ENCODE measurements at regions not wholly inside any gene's neighbourhood (a gene's known extent, or its start where the extent isn't known, plus 50 kb on each side); places are given as distances from the start of the nearest gene placed in this dataset.

DNA sequence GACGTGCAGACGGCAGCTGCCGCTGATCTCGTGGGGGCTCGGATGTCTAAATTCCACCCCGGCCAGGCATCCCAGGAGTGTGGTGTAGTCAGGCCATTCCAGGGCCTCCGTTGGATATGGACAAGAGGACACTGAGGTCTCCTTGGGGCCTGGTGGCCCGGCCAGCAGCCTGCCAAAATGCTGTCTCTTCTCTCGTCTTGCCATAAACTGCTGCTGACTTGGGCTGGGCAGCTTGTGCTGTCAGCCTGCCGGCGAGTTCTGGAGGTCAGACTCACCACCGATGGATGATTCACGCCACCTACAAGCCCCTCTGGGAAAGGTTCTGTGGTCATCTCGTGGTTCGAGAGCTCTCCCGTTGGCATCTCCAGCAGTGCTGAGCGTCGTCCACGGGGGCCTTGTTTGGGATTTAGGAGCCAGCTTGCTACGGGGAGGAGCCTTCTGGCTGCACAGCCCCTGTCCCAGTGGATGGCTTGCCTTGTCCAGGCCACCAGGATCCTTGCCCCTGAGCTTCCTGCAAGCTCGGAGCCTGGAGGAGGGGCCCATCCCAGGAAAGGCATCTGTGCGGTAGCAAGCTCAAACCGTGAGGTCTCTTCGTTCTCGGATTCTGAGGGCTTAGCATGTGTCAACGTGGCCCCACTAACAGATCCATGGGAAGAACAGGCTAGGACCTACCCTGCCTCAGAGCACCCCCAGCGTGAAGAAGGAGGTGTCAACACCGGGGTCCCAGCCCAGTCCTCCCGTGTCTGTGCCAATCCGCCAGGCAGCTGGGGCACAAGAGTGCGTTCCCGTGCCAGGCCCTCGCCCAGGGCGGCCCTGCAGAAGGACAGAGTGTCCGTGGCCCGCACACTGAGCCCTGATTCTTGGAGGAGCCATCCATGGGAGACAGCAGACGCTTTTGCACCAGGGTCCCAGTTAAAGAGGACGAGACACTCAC is 1114.1 kb downstream of the BRD1 start:
- H3K4me1 ChIP-seq (ENCODE audit: control insufficient read depth, insufficient read depth, low read length) = peaks cover 4% of the 10 kb centered on the region
- no peaks in the 10 kb centered on the region for H3K9me3 ChIP-seq (ENCODE audit: control insufficient read depth, insufficient read depth, low read length)
- H3K4me3 ChIP-seq (ENCODE audit: low read length) = no peak overlapping the region
- TF ChIP-seq, protein P1, sequence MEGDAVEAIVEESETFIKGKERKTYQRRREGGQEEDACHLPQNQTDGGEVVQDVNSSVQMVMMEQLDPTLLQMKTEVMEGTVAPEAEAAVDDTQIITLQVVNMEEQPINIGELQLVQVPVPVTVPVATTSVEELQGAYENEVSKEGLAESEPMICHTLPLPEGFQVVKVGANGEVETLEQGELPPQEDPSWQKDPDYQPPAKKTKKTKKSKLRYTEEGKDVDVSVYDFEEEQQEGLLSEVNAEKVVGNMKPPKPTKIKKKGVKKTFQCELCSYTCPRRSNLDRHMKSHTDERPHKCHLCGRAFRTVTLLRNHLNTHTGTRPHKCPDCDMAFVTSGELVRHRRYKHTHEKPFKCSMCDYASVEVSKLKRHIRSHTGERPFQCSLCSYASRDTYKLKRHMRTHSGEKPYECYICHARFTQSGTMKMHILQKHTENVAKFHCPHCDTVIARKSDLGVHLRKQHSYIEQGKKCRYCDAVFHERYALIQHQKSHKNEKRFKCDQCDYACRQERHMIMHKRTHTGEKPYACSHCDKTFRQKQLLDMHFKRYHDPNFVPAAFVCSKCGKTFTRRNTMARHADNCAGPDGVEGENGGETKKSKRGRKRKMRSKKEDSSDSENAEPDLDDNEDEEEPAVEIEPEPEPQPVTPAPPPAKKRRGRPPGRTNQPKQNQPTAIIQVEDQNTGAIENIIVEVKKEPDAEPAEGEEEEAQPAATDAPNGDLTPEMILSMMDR (IDR thresholded peaks at IDR 0.05) = no peak
- no peak for ATAC-seq
- intact Hi-C loops (cut with micrococcal nuclease) = no loop called here
- no peak overlapping the region for H3K27ac ChIP-seq (ENCODE audit: low read length)
- Mint-ChIP-seq H3K4me3 (no peak overlapping the region), H3K9me3 (no peaks in the 10 kb centered on the region), H3K27ac (no peak overlapping the region), H3K4me1 (peaks cover 0 to 4% of the 10 kb centered on the region in 2 donors), H3K36me3 (no peaks in the 10 kb centered on the region), H3K27me3 (ENCODE audit: low read depth in 2 of 2) (peaks cover 5 to 14% of the 10 kb centered on the region in 2 donors)
- no peaks in the 10 kb centered on the region for H3K27me3 ChIP-seq (ENCODE audit: control insufficient read depth, insufficient read depth, low read length)
- DNase-seq = no peak
- 89% methylated on average over 38 of the region's 38 CpGs for WGBS (ENCODE audit: insufficient coverage)
- no peaks in the 10 kb centered on the region for H3K36me3 ChIP-seq (ENCODE audit: control insufficient read depth, insufficient read depth, low read length)

GRCh38 chr22:48712558-48713271 is 1115.0 kb downstream of the BRD1 start:
- Histone ChIP-seq H3K36me3 (ENCODE audit: control insufficient read depth, insufficient read depth, low read length) (no peaks in the 10 kb centered on the region), H3K9me3 (ENCODE audit: control insufficient read depth, insufficient read depth, low read length) (no peaks in the 10 kb centered on the region), H3K27me3 (ENCODE audit: control insufficient read depth, insufficient read depth, low read length) (no peaks in the 10 kb centered on the region), H3K4me3 (ENCODE audit: low read length) (no peak overlapping the region), H3K4me1 (ENCODE audit: control insufficient read depth, insufficient read depth, low read length) (no peaks in the 10 kb centered on the region), H3K27ac (ENCODE audit: low read length) (no peak overlapping the region)
- no peak for DNase-seq
- Mint-ChIP-seq H3K36me3 (no peaks in the 10 kb centered on the region), H3K27me3 (ENCODE audit: low read depth in 2 of 2) (peaks cover 4 to 13% of the 10 kb centered on the region in 2 donors), H3K4me1 (peaks cover 0 to 3% of the 10 kb centered on the region in 2 donors), H3K9me3 (no peaks in the 10 kb centered on the region), H3K4me3 (no peak overlapping the region), H3K27ac (no peak overlapping the region)
- no peak for ATAC-seq
- intact Hi-C loops (cut with micrococcal nuclease) = no loop called here
- 76% methylated on average over 16 of the region's 16 CpGs for WGBS (ENCODE audit: insufficient coverage)
- TF ChIP-seq, protein P1 (IDR thresholded peaks at IDR 0.05) = no peak

DNA sequence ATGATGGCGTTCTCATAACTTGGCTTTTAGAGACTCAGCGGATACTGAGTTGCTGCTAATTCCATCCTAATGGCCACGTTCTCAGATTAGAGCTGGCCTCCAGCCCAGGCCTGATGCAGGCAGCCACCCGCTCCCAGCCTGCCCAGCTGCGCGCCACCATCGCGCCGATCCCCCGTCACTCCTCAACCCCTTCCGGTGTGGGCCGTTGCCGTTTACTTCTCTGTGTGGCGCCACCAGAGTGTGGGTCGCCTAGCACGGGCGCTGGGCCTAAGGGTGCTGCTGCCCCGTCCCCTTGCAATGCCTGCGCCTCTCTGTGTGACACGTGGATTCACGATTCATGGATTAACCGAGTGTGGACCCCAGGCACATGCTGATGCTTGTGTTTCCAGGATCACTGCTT is 1116.0 kb downstream of the BRD1 start:
- WGBS (ENCODE audit: insufficient coverage) = 94% methylated on average over 22 of the region's 22 CpGs
- no peaks in the 10 kb centered on the region for H3K27me3 ChIP-seq (ENCODE audit: control insufficient read depth, insufficient read depth, low read length)
- intact Hi-C loops (cut with micrococcal nuclease) = no loop called here
- no peak for DNase-seq
- no peaks in the 10 kb centered on the region for H3K9me3 Mint-ChIP-seq
- no peaks in the 10 kb centered on the region for H3K4me1 Mint-ChIP-seq
- H3K36me3 Mint-ChIP-seq = no peaks in the 10 kb centered on the region
- TF ChIP-seq, protein P1 (IDR thresholded peaks at IDR 0.05) = no peak
- H3K27ac Mint-ChIP-seq = no peak overlapping the region
- no peaks in the 10 kb centered on the region for H3K4me1 ChIP-seq (ENCODE audit: control insufficient read depth, insufficient read depth, low read length)
- no peak overlapping the region for H3K4me3 Mint-ChIP-seq
- no peak overlapping the region for H3K27ac ChIP-seq (ENCODE audit: low read length)
- no peaks in the 10 kb centered on the region for H3K36me3 ChIP-seq (ENCODE audit: control insufficient read depth, insufficient read depth, low read length)
- H3K27me3 Mint-ChIP-seq (ENCODE audit: low read depth in 2 of 2) = peaks cover under 1 to 3% of the 10 kb centered on the region in 2 donors
- no peak for ATAC-seq
- no peak overlapping the region for H3K4me3 ChIP-seq (ENCODE audit: low read length)
- H3K9me3 ChIP-seq (ENCODE audit: control insufficient read depth, insufficient read depth, low read length) = no peaks in the 10 kb centered on the region
